ENCODE measurements at regions not wholly inside any gene's neighbourhood (a gene's known extent, or its start where the extent isn't known, plus 50 kb on each side); places are given as distances from the start of the nearest gene placed in this dataset.

DNA sequence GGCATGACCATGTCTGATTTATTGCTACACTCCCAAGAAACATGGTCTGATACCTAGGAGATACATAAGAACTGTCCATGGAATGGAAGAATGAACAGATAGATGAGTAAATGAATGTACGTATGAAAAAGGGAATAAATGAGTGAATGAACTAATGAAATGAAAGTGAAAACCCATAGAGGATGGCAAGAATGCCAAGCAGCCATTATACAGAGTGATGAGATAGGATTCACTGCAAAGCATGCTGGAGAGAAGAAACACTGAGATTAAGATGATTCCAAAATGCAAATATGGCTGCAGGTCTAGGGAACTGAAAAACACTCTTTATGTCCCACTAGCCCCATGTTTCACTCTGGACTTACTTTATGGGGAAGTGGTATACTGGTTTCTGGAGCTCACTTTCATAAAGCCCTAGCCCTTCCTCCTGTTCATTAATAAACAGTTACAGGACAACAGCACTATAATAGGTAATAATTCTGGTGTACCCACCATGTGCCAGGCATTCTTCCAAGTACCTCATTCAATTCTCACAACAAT is 170.3 kb upstream of the RAD23B start:
- DNase-seq (ENCODE audit: low spot score) (no peak), ATAC-seq (ENCODE audit: low FRiP score) (no peak)
- no peak for TF ChIP-seq CTCF (IDR thresholded peaks at IDR 0.05)

GRCh38 chr9:107118863-107119624 is 164.0 kb upstream of the RAD23B start:
- DNase-seq (ENCODE audit: low spot score) (no peak), ATAC-seq (ENCODE audit: low FRiP score) (no peak)

GRCh38 chr9:107119735-107120134 is 163.3 kb upstream of the RAD23B start:
- ATAC-seq (ENCODE audit: low FRiP score) (no peak), DNase-seq (ENCODE audit: low spot score) (no peak)
- TF ChIP-seq CTCF (IDR thresholded peaks at IDR 0.05), result no peak

More at GRCh38 chr9:107118863-107119624, 164.0 kb upstream of the RAD23B start:
- TF ChIP-seq CTCF (IDR thresholded peaks at IDR 0.05), result no peak

DNA sequence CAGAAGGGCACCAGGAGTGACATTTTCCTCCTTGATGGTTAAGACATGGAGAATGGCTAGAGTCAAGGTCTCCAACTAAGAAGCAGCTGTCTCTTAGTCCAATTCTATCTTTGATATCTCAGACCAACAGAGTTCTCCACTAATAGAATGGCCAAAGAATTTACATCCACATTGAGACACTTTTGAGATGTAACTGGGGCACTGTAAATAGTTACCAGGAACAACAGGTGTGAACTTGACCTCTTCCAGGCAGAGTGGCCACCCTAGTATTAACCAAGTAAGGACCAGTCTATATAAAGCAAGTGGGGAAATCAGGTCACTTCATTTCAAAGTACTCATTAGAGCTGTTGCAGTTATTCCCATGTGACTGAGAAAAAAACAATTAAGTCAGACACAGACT is 159.7 kb upstream of the RAD23B start:
- DNase-seq (ENCODE audit: low spot score), result no peak
- ATAC-seq (ENCODE audit: low FRiP score), result no peak
- TF ChIP-seq CTCF (IDR thresholded peaks at IDR 0.05), result no peak

GRCh38 chr9:107127608-107128007 is 155.5 kb upstream of the RAD23B start:
- DNase-seq (ENCODE audit: low spot score) (no peak), ATAC-seq (ENCODE audit: low FRiP score) (no peak)
- no peak for TF ChIP-seq CTCF (IDR thresholded peaks at IDR 0.05)

GRCh38 chr9:107131108-107131799 is 151.8 kb upstream of the RAD23B start:
- no peak for TF ChIP-seq CTCF (IDR thresholded peaks at IDR 0.05)
- DNase-seq (ENCODE audit: low spot score) (no peak), ATAC-seq (ENCODE audit: low FRiP score) (no peak)
